NCI-H82 (cell line): ENCODE measurements at regions not wholly inside any gene's neighbourhood (a gene's known extent, or its start where the extent isn't known, plus 50 kb on each side); places are given as distances from the start of the nearest gene placed in this dataset.

ENCODE experiments used
- DNase-seq: peaks from one replicate; lab custom pipeline; 2025; lab: John Stamatoyannopoulos, UW

- no peak for DNase-seq
These were observed 469.4 kb downstream of the PREX1 start for GRCh38 chr20:48358176-48359054.

GRCh38 chr20:48357714-48358113 lies 470.1 kb downstream of the PREX1 start:
- no peak for DNase-seq

DNA sequence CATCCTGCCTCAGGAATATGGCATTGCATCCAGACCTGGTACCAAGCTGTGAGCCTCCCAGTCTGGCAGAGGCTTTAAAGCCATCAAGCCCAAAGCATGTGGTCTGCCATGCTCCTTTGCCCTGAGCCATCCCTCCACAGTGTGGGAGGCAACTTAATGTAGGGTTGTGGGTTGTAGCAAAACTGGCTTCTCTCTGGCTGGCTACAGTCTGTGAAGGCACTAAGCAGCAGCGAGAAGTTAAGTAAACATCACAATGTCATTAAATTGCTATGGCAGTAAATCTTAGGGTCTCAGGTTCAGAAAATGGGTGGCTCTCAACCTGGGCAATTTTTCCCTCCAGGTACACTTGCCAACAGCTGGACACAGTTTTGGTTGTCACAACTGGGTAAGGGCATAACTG lies 472.9 kb downstream of the PREX1 start:
- no peak for DNase-seq

DNA sequence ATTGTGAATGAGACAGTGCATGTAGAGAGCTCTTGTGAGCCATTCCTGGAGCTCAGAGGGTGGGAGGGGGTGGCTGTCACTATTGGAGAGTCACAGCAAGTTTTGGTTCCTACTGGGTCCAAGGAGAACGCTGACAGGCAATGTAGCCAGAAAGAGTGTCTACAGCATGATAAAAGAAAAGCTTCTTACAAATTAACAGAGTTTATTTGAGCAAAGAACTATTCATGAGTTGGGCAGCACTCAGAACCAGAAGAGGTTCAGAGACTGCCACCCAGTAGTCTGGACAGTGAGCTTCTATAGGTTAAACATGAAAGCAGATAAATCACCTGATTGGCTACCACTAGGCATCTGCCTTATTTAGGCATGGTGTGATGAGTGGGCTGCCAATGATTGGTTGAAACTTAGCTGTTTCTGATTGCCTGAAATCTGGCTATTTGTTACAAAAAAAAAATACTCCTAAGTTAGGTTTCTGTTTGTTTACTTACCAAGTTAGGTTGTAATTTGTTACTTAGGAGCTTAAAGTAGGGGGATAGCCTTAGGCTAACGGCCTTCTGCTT lies 473.4 kb downstream of the PREX1 start:
- DNase-seq, result no peak

GRCh38 chr20:48352628-48353027 lies 475.2 kb downstream of the PREX1 start:
- DNase-seq, result no peak

- DNase-seq, result no peak
These were observed 475.8 kb downstream of the PREX1 start for GRCh38 chr20:48352042-48352441.

- DNase-seq, result peak; percentile 43
These were observed 477.3 kb downstream of the PREX1 start for GRCh38 chr20:48350313-48350988.

DNA sequence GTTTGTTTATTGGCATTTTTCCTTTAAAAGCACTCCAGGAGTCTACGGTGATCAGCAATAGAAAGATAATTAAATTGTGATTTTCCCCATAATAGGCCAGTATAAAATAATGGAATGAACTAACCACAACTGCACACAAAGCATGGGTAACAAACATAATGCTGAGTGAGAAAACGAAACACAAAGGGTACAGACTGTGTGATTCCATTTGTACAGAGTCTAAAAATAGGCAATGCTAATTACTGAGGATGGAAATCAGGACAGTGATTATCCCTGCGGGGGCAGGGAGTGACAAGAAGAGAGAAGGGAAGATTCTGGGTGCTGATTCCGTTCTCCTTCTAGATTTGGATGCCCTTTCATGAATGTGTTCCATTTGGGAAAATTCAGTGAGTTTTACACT lies 478.1 kb downstream of the PREX1 start:
- DNase-seq, result peak; percentile 13

DNA sequence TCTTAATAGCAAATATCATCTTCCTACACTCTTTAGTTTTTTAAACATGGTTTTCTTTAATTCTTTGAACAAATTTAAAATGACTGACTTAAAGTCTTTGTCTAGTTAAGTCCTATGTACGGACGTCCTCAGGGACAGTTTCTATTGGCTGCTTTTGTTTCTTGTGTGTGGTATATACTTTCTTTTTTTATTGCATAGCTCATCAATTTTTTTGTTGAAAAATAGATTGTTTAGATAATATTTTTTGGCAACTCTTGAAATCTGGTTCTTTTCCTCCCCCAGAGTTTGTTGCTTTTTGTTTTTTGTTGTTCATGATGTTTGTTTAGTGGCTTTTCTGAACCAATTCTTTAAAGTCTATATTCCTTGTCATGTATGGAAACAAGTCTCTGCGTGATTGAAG lies 479.8 kb downstream of the PREX1 start:
- DNase-seq, result no peak

GRCh38 chr20:48342822-48343513 lies 484.8 kb downstream of the PREX1 start:
- DNase-seq, result no peak

DNA sequence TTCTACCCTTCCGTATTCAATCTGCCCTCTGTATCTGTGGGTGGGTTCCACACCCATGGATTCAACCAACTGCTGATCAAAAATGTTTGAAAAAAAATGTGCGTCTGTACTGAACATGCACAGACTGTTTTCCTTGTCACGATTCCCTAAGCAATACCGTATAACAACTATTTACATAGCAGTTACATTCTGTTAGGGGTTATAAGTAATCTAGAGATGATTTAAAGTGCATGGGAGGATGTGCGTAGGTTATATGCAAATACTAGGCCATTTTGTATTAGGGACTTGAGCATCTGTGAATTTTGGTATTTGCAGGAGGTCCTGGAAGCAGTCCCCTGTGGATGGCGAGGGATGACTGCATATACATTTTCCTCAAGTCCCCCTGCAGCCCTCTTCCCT lies 486.9 kb downstream of the PREX1 start:
- DNase-seq, result no peak

GRCh38 chr20:48339986-48340882 lies 487.6 kb downstream of the PREX1 start:
- no peak for DNase-seq

- DNase-seq, result no peak
These were observed 488.4 kb downstream of the PREX1 start for GRCh38 chr20:48339190-48339985.

- DNase-seq, result no peak
These were observed 489.1 kb downstream of the PREX1 start for GRCh38 chr20:48338717-48339116.

DNA sequence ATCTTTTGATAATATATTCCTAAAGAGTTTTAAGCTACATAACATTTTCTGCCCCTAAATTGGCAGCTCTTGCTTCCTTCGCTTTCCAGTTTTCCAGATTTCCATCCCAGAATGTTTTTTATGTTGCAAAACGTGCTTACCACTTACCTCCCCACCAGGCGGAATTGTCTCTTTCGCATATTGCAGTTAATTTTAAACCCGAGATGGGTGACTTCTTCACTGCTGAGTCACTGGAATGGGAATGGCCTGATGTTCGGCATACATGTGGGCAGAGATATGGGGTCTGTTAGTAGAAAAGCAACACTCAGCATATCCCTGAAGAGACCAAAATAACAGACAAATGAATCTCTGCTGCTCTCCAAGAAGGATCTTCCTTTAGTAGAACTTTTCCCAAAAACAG lies 491.2 kb downstream of the PREX1 start:
- no peak for DNase-seq

DNA sequence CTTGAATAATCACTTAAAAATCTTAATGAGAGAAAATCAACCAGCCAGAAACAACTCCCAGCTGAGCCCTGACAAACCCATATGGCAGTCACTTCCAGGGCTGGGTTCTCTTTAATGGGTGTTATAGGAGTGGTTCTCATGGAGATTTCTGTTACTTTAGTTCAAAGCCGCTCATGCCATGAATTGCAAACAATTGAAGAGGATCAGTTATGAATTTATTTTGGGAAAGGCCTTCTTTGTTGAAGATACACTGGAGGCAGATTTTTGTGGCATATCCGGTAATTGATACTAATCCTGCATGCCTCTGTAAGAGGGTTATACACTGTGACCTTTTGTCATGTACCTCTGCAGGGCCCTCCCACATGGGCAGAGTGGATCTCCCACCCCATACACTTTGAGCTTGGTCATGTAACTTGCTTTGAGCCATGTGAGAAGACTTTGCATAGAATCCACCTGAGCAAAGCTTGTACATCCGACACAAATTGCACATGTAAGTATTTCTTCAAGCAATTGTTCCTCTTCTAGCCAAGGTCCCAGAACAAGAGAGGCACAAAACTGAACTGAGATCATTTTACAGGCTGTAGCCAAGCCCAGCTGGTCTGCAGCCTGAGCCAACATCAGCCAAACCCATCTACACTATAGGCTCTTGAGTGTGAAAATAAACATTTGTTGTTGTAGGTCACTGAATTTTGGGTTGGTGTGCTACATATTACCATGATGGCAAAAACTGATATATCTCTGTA lies 492.3 kb downstream of the PREX1 start:
- DNase-seq, result peak; percentile 40

DNA sequence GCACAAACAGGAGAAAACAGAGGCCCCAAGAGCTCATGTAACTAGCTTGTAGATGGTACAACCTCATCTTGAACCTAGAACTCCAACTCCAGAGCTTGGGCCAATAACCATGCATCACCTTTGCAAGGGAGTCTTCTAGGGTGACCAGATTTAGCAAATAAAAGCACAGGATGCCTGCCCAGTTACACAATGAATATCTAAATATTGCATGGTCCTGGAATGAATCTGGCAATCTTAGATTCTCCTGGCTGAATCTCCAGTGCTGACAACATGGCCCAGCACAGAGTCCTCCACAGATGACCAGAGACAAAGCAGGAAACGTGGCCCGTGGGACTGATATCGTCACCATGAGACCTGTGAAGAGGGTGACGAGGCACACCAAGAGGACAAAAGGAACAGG lies 494.1 kb downstream of the PREX1 start:
- no peak for DNase-seq

- DNase-seq, result no peak
These were observed 495.2 kb downstream of the PREX1 start for GRCh38 chr20:48332555-48332954.

GRCh38 chr20:48331518-48332286 lies 496.1 kb downstream of the PREX1 start:
- DNase-seq, result no peak
